IMR-90 (cell line): ENCODE measurements at regions not wholly inside any gene's neighbourhood (a gene's known extent, or its start where the extent isn't known, plus 50 kb on each side); places are given as distances from the start of the nearest gene placed in this dataset.

Experiments used
- ATAC-seq: fragments of 200-7000 bp; cut with Tn5 transposase; 2 replicates; pipeline ENCODE4 v1.9.1; 2020; ENCODE audit warnings: low read depth, mild to moderate bottlenecking, moderate library complexity
- BruUV-seq: library from RNA; stranded (reverse); fragments of 400-500 nt; replicated peaks from 2 replicates; lab custom pipeline; 2021; lab: Mats Ljungman, UMichigan
- CTCF ChIA-PET: fragments of 300-600 bp; formaldehyde crosslinking; extraction: SDS; loops from one replicate; lab custom pipeline; 2021; ENCODE audit warnings: antibody characterized with exemption; lab: Yijun Ruan, JAX
- POLR2A ChIA-PET: fragments of 300-600 bp; sonication (Branson Sonifier 250); formaldehyde crosslinking; loops from one replicate; lab custom pipeline; 2022; ENCODE audit warnings: antibody characterized with exemption; ENCODE audit not compliant: unreplicated experiment; lab: Charles Lee
- DNase-seq: peaks from one replicate; pipeline ENCODE4 v3.0.0; 2013
- H2AFZ ChIP-seq: replicated peaks from 2 replicates; pipeline ENCODE3; 2013; ENCODE audit warnings: low read length, mild to moderate bottlenecking; ENCODE audit not compliant: poor library complexity
- H2AK5ac ChIP-seq: 2 replicates; pipeline ENCODE4 v1.6.1; 2013; ENCODE audit warnings: low read depth, low read length, inconsistent platforms
- H2AK9ac ChIP-seq: replicated peaks from 2 replicates; pipeline ENCODE3; 2013; ENCODE audit warnings: mild to moderate bottlenecking, low read depth, low read length, moderate library complexity; ENCODE audit not compliant: poor library complexity
- H2BK120ac ChIP-seq: 2 replicates; pipeline ENCODE4 v1.6.1; 2013; ENCODE audit warnings: low read depth, low read length, inconsistent platforms
- H2BK15ac ChIP-seq: 3 replicates; pipeline ENCODE4 v1.6.1; 2013; ENCODE audit warnings: low read depth, low read length, inconsistent platforms
- H2BK20ac ChIP-seq: 2 replicates; pipeline ENCODE4 v1.6.1; 2013; ENCODE audit warnings: low read depth, mild to moderate bottlenecking, inconsistent platforms, low read length, moderate library complexity
- H2BK5ac ChIP-seq: 2 replicates; pipeline ENCODE4 v1.6.1; 2013; ENCODE audit warnings: mild to moderate bottlenecking, low read depth, low read length, inconsistent platforms; ENCODE audit not compliant: poor library complexity, severe bottlenecking
- H3K14ac ChIP-seq: replicated peaks from 2 replicates; pipeline ENCODE4 v1.6.1; 2013; ENCODE audit warnings: low read depth, low read length, inconsistent platforms
- H3K18ac ChIP-seq: 2 replicates; pipeline ENCODE4 v1.6.1; 2013; ENCODE audit warnings: low read depth, low read length, control low read depth
- H3K23ac ChIP-seq: 2 replicates; pipeline ENCODE4 v1.6.1; 2013; ENCODE audit warnings: low read depth, low read length, inconsistent platforms
- H3K27ac ChIP-seq: 2 replicates; pipeline ENCODE4 v1.5.1; 2013; ENCODE audit warnings: mild to moderate bottlenecking, control low read depth, low read length; ENCODE audit not compliant: insufficient read depth
- H3K27me3 ChIP-seq: 2 replicates; pipeline ENCODE4 v1.6.1; 2013; ENCODE audit warnings: low read length; ENCODE audit not compliant: control insufficient read depth, insufficient read depth
- H3K36me3 ChIP-seq: 2 replicates; pipeline ENCODE4 v1.6.1; 2013; ENCODE audit warnings: low read length, mixed read lengths; ENCODE audit not compliant: control insufficient read depth, insufficient read depth
- H3K4ac ChIP-seq: 2 replicates; pipeline ENCODE4 v1.6.1; 2013; ENCODE audit warnings: low read depth, low read length, inconsistent platforms
- H3K4me1 ChIP-seq: 2 replicates; pipeline ENCODE4 v1.6.1; 2013; ENCODE audit warnings: low read length, mixed read lengths; ENCODE audit not compliant: control insufficient read depth, insufficient read depth
- H3K4me2 ChIP-seq: 2 replicates; pipeline ENCODE4 v1.6.1; 2013; ENCODE audit warnings: low read depth, mild to moderate bottlenecking, control low read depth, low read length, moderate library complexity
- H3K4me3 ChIP-seq: 2 replicates; pipeline ENCODE4 v1.5.1; 2013; ENCODE audit warnings: low read depth, mild to moderate bottlenecking, control low read depth, low read length, moderate library complexity; ENCODE audit not compliant: insufficient read depth
- H3K56ac ChIP-seq: 2 replicates; pipeline ENCODE4 v1.6.1; 2013; ENCODE audit warnings: low read length, inconsistent platforms; ENCODE audit not compliant: insufficient read depth; ENCODE audit errors: extremely low read depth
- H3K79me1 ChIP-seq, 2 experiments: 2 replicates each; pipeline ENCODE4 v1.6.1; 2013; ENCODE audit warnings: low read length in 2 of 2, inconsistent platforms in 1 of 2, low read depth in 1 of 2
- H3K9ac ChIP-seq: 2 replicates; pipeline ENCODE4 v1.6.1; 2013; ENCODE audit warnings: low read depth, low read length, control low read depth
- H3K9me1 ChIP-seq: 2 replicates; pipeline ENCODE4 v1.6.1; 2013; ENCODE audit warnings: low read length, inconsistent platforms; ENCODE audit not compliant: insufficient read depth
- H3K9me3 ChIP-seq: 2 replicates; pipeline ENCODE4 v1.6.1; 2013; ENCODE audit warnings: low read length; ENCODE audit not compliant: control insufficient read depth, insufficient read depth
- H4K20me1 ChIP-seq: 2 replicates; pipeline ENCODE4 v1.6.1; 2013; ENCODE audit warnings: low read length, inconsistent platforms; ENCODE audit not compliant: insufficient read depth
- H4K5ac ChIP-seq: 2 replicates; pipeline ENCODE4 v1.6.1; 2013; ENCODE audit warnings: mild to moderate bottlenecking, low read depth, low read length, control low read depth
- H4K8ac ChIP-seq, 2 experiments: 2 replicates each; pipeline ENCODE4 v1.6.1; 2013; ENCODE audit warnings: low read depth in 2 of 2, low read length in 2 of 2, control low read depth in 1 of 2, inconsistent platforms in 1 of 2
- H4K91ac ChIP-seq: 2 replicates; pipeline ENCODE4 v1.6.1; 2013; ENCODE audit warnings: low read depth, low read length, inconsistent platforms; ENCODE audit not compliant: insufficient read depth
- SMC3 ChIP-seq: fragments of 150-350 bp; IDR thresholded peaks from 2 replicates; pipeline ENCODE4 v1.6.1; 2016; ENCODE audit warnings: low read depth, mild to moderate bottlenecking, antibody characterized with exemption, low read length, moderate library complexity
- WGBS, 2 experiments: methylation state at CpG; one replicate each; pipeline versions ENCODE4 v1.1.5 to v1.1.7; 2013; ENCODE audit warnings: missing lambda C conversion rate in 2 of 2; ENCODE audit not compliant: insufficient read length in 1 of 2; ENCODE audit errors: extremely low coverage in 2 of 2; 5-methylcytosine and 5-hydroxymethylcytosine counted together
- dilution Hi-C: fragments of 300-500 bp; cut with HindIII; formaldehyde crosslinking; loops from one replicate; pipeline ENCODE4 v1.14.3; 2018; ENCODE audit warnings: low sequenced_read_pairs; ENCODE audit not compliant: unreplicated experiment
- in situ Hi-C: fragments of 300-500 bp; cut with MboI; formaldehyde crosslinking; loops from 3 replicates; pipeline ENCODE4 v1.14.3; 2019; ENCODE audit warnings: low sequenced_read_pairs, inconsistent platforms, mixed read lengths
- intact Hi-C: fragments of 100-400 bp; cut with micrococcal nuclease; formaldehyde crosslinking; loops from 2 replicates; pipeline ENCODE4 v1.10.0; 2022

GRCh38 chr1:67887146-67887545 is 53.9 kb upstream of the GNG12 start:
- no peak overlapping the region for H3K4ac ChIP-seq
- no peak overlapping the region for H2BK15ac ChIP-seq
- no CpG with 5 or more reads among the region's 2 CpGs for WGBS, 2 experiments
- in situ Hi-C loops (no loop called here), intact Hi-C loops (no loop called here), dilution Hi-C loops (no loop called here)
- H3K79me1 ChIP-seq: no peaks in the 10 kb centered on the region
- H3K9me3 ChIP-seq: no peaks in the 10 kb centered on the region
- no peak overlapping the region for H3K56ac ChIP-seq
- H3K36me3 ChIP-seq: no peaks in the 10 kb centered on the region
- H3K18ac ChIP-seq: no peak overlapping the region
- ATAC-seq (no peak), DNase-seq (no peak)
- H3K27me3 ChIP-seq: no peaks in the 10 kb centered on the region
- no peak overlapping the region for H3K23ac ChIP-seq
- H3K9me1 ChIP-seq: peaks cover 10% of the 10 kb centered on the region; the same call in 1 of the 2 replicates
- no peak overlapping the region for H2BK5ac ChIP-seq
- no peak overlapping the region for H3K4me3 ChIP-seq
- no peak overlapping the region for H2AFZ ChIP-seq
- no peak overlapping the region for H4K5ac ChIP-seq
- ChIA-PET POLR2A (no interaction called here), CTCF (no interaction called here)
- BruUV-seq: no TSS peak
- no peak for TF ChIP-seq SMC3
- H2BK120ac ChIP-seq: no peak overlapping the region
- no peak overlapping the region for H2AK9ac ChIP-seq
- H3K9ac ChIP-seq: no peak overlapping the region
- H4K20me1 ChIP-seq: no peaks in the 10 kb centered on the region
- no peak overlapping the region for H2AK5ac ChIP-seq
- peaks cover 16% of the 10 kb centered on the region for H3K4me1 ChIP-seq
- H3K4me2 ChIP-seq: no peak overlapping the region
- H4K8ac ChIP-seq: no peak overlapping the region
- H4K91ac ChIP-seq: no peak overlapping the region
- no peak overlapping the region for H3K27ac ChIP-seq
- no peak overlapping the region for H3K14ac ChIP-seq
- H2BK20ac ChIP-seq: no peak overlapping the region
